Breast epithelium (tissue), 4 donors: ENCODE measurements at regions not wholly inside any gene's neighbourhood (a gene's known extent, or its start where the extent isn't known, plus 50 kb on each side); places are given as distances from the start of the nearest gene placed in this dataset.
A peak's percentile ranks its signal among the peaks of the same experiment; 100 is the strongest.

Experiments used
- DNase-seq, 2 donors: peaks; one replicate each; pipeline ENCODE4 v3.0.0-alpha.2; 2019; ENCODE audit warnings: low spot score in 2 of 2
- H3K27ac ChIP-seq, 2 donors: fragments of 200-600 bp; sonication (generic) in 1 of 2; one replicate each; pipeline ENCODE4 v1.5.1; 2016 to 2019; ENCODE audit warnings: mild to moderate bottlenecking in 1 of 2
- H3K27me3 ChIP-seq, 2 donors: fragments of 200-600 bp; sonication (generic) in 1 of 2; one replicate each; pipeline versions ENCODE4 v1.5.1 to v1.6.0; 2017 to 2019; ENCODE audit warnings: control low read depth in 1 of 2, mild to moderate bottlenecking in 1 of 2
- H3K36me3 ChIP-seq: fragments of 200-600 bp; one replicate; pipeline ENCODE4 v1.5.1; 2019
- H3K4me1 ChIP-seq, 2 donors: fragments of 200-600 bp; sonication (generic); one replicate each; pipeline ENCODE4 v1.5.1; 2016 to 2019; ENCODE audit warnings: control low read depth in 1 of 2
- H3K4me3 ChIP-seq, 3 donors: fragments of 200-600 bp; sonication (generic); 1 replicate in 2 of 3; 2 replicates in 1 of 3; pipeline ENCODE4 v1.5.1; 2016 to 2019; ENCODE audit warnings: mild to moderate bottlenecking in 3 of 3, moderate library complexity in 2 of 3
- H3K9me3 ChIP-seq, 2 donors: fragments of 200-600 bp; sonication (generic) in 1 of 2; one replicate each; pipeline ENCODE4 v1.5.1; 2016 to 2019; ENCODE audit warnings: control low read depth in 1 of 2
- POLR2A ChIP-seq: fragments of 450-650 bp; IDR thresholded peaks from one replicate; pipeline ENCODE4 v1.6.1; 2016; ENCODE audit warnings: antibody characterized with exemption, mild to moderate bottlenecking, moderate library complexity
- POLR2AphosphoS5 ChIP-seq, 3 donors: sonication (generic); formaldehyde crosslinking; IDR thresholded peaks; one replicate each; pipeline ENCODE4 v1.6.1; 2017; ENCODE audit warnings: antibody characterized with exemption in 3 of 3
- intact Hi-C: fragments of 100-400 bp; cut with DNase I; formaldehyde crosslinking; loops from one replicate; pipeline ENCODE4 v1.15.1; 2023; ENCODE audit warnings: low total_unique reads
- TF ChIP-seq, protein P1 (sequence below), 3 donors: fragments of 450-650 bp; IDR thresholded peaks; one replicate each; pipeline ENCODE4 v1.5.1; 2016 to 2017; ENCODE audit warnings: antibody characterized with exemption in 3 of 3, mild to moderate bottlenecking in 3 of 3, moderate library complexity in 3 of 3

DNA sequence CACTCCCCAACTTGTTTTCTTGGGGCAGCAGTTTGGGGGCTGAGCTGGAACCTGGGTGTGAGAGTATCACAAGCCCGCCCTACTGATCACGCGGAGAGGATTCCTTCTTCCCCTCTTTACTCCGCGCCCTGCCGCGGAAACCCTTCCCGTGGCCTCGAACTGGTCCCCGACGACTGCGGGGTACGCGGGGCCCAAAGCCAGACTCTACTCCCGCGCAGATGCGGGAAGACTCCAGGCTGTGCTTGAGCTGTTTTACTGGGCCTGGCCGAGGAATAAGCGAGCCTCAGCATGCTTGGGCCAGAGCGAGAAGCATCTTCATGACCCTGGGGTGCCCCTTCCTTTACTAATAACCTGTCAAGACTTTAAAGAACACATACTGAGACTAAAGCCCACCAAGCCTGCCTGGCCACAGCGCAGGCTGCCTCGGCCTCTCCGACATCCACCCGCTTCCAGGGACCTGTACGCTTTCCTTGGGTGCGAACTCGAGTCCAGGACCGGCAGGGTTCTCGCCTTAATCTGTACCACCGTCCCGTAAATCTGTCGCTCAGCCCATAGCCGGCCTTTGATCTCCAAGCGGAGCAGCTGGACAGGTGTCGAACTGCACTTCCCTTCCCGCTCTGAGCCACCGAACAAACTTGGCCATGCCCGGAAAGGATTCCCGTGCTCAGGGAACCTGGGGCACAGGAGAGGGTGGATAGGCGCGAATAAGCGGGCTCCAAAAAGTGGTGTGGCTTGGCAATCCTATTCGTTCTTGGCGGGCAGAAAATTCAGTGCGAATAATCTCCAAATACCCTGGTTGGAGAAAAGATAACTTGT is 55.0 kb upstream of the TMEM33 start:
- no peaks in the 10 kb centered on the region for H3K36me3 ChIP-seq
- peaks cover 0 to 67% of the 10 kb centered on the region in 2 donors for H3K27me3 ChIP-seq
- no peak for DNase-seq
- peak overlapping the region in 2 of 3 donors; percentile 39 to 64 for H3K4me3 ChIP-seq
- intact Hi-C loops: loop anchor here (10.0 kb wide), 2 partner anchors 465 to 625 kb away; partner anchors contain the start of gene UCHL1
- H3K4me1 ChIP-seq: peaks cover 0 to 12% of the 10 kb centered on the region in 2 donors
- no peaks in the 10 kb centered on the region for H3K9me3 ChIP-seq
- no peak for TF ChIP-seq POLR2AphosphoS5 (IDR thresholded peaks at IDR 0.05)
- no peak for TF ChIP-seq POLR2A
- TF ChIP-seq, protein P1, sequence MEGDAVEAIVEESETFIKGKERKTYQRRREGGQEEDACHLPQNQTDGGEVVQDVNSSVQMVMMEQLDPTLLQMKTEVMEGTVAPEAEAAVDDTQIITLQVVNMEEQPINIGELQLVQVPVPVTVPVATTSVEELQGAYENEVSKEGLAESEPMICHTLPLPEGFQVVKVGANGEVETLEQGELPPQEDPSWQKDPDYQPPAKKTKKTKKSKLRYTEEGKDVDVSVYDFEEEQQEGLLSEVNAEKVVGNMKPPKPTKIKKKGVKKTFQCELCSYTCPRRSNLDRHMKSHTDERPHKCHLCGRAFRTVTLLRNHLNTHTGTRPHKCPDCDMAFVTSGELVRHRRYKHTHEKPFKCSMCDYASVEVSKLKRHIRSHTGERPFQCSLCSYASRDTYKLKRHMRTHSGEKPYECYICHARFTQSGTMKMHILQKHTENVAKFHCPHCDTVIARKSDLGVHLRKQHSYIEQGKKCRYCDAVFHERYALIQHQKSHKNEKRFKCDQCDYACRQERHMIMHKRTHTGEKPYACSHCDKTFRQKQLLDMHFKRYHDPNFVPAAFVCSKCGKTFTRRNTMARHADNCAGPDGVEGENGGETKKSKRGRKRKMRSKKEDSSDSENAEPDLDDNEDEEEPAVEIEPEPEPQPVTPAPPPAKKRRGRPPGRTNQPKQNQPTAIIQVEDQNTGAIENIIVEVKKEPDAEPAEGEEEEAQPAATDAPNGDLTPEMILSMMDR (IDR thresholded peaks at IDR 0.05): no peak
- no peak overlapping the region for H3K27ac ChIP-seq

DNA sequence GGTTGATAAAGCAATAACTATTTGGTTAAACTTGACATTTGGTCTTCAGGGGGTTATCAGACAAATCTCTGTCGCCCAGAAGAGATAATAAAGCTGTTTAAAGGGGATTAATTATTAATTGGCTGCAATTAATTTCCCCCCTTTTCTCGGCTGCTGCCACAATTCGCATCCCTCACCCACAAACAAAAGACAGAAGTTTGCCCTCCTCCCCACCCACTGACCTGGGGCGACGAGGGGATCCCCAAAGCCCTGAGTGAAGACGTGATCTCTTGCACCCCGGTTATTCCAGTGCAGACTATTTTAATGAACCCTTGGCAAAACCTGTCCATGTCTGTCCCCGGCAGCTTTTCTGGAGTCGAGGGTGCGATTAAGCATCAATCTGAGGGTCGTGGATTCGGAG is 55.7 kb upstream of the TMEM33 start:
- intact Hi-C loops: no loop called here
- DNase-seq: no peak
- Histone ChIP-seq H3K4me3 (no peak overlapping the region), H3K27ac (no peak overlapping the region), H3K27me3 (peaks cover 0 to 67% of the 10 kb centered on the region in 2 donors), H3K9me3 (no peaks in the 10 kb centered on the region), H3K4me1 (peaks cover 0 to 12% of the 10 kb centered on the region in 2 donors), H3K36me3 (no peaks in the 10 kb centered on the region)
- TF ChIP-seq, protein P1 (IDR thresholded peaks at IDR 0.05): no peak
- no peak for TF ChIP-seq POLR2AphosphoS5 (IDR thresholded peaks at IDR 0.05)
- TF ChIP-seq POLR2A: no peak

DNA sequence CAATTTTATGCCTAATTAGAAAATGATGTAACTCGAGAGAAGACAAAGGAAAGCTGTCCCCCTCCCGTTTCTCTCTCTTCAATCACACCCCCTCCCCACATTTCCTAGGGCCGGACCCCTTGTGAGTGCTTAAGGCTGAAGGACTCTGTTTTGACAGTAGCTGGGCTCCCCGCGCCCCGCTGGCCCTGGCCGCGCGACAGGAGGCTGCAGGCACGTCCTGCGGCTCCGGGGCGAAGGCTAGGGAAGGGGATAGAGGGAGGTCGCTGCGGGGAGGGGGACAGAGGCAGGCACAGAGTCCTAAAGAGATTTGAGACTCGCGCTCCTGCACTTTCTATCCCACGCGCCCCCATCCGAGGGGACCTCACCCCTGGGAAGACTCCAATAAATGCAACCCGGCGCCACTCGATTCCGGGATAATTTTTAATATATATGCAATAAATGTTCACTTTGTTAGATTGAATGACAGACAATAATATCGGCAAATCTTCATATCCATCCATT is 56.2 kb upstream of the TMEM33 start:
- H3K27ac ChIP-seq: no peak overlapping the region
- no peak for DNase-seq
- no peaks in the 10 kb centered on the region for H3K36me3 ChIP-seq
- H3K27me3 ChIP-seq: peaks cover 0 to 72% of the 10 kb centered on the region in 2 donors
- H3K4me3 ChIP-seq: no peak overlapping the region
- intact Hi-C loops: no loop called here
- H3K4me1 ChIP-seq: peaks cover 0 to 12% of the 10 kb centered on the region in 2 donors
- TF ChIP-seq POLR2A: no peak
- TF ChIP-seq, protein P1 (IDR thresholded peaks at IDR 0.05): no peak
- TF ChIP-seq POLR2AphosphoS5 (IDR thresholded peaks at IDR 0.05): no peak
- no peaks in the 10 kb centered on the region for H3K9me3 ChIP-seq

DNA sequence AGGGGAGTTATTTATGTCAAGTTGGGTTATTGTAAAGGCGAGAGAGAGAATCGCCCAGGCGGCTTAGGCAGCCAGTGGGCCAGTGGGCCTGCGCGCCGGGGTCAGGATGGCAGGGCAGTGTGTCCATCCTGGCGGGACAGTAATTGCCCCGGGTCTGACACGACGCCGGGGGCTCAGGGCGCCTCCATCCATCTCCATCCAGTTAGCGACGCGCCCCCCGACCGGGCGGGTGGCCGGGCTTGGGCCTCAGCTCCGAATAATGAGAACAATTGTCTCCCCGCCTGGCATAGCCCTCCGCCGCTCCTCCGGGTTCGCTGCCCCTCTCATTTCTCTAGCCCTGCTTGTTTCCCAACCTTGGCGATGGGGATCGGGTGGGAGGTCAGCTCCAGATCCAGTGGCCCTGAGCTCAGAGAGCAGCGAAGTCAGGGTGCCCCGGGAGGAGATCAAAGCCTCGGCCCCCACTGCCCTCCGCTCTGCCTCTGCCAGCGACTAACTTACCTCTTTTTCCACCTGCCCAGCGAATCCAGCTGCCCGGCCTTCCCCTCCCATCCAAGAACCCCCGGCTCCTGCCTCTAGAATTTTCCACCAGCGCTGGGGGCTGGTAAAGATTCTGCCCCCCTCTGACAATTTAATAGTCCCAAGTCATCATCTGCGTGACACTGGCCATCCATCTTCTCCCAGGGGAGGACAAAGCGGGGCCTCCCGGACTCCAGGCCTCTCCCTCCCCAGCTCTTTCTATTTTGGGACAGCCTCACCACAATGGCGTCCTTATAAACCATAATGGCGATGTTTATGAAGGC is 56.9 kb upstream of the TMEM33 start:
- intact Hi-C loops: no loop called here
- peaks cover 0 to 79% of the 10 kb centered on the region in 2 donors for H3K27me3 ChIP-seq

More for the DNA sequence above, 56.9 kb upstream of the TMEM33 start:
- Histone ChIP-seq H3K27ac (no peak overlapping the region), H3K4me1 (peaks cover 0 to 12% of the 10 kb centered on the region in 2 donors), H3K4me3 (no peak overlapping the region), H3K36me3 (no peaks in the 10 kb centered on the region), H3K9me3 (no peaks in the 10 kb centered on the region)
- TF ChIP-seq, protein P1 (IDR thresholded peaks at IDR 0.05): no peak
- TF ChIP-seq POLR2AphosphoS5 (IDR thresholded peaks at IDR 0.05) (no peak), POLR2A (no peak)
- DNase-seq: no peak
